Astrocyte (in vitro differentiated cells and primary cell): ENCODE measurements at regions not wholly inside any gene's neighbourhood (a gene's known extent, or its start where the extent isn't known, plus 50 kb on each side); places are given as distances from the start of the nearest gene placed in this dataset.

Source experiments
- DNase-seq: peaks from one replicate; pipeline ENCODE4 v3.0.0-alpha.2; 2010; ENCODE audit warnings: low read depth
- FAIRE-seq: peaks from 2 replicates; lab custom pipeline; 2011; peaks lifted over from hg19 to GRCh38; lab: Jason Lieb, UNC
- H2AFZ ChIP-seq: 2 replicates; pipeline ENCODE4 v1.6.0; 2012; ENCODE audit warnings: low read depth, low read length, inconsistent platforms
- H3K27ac ChIP-seq: 2 replicates; pipeline ENCODE4 v1.5.1; 2011; ENCODE audit warnings: low read depth, low read length, inconsistent platforms
- H3K27me3 ChIP-seq: 2 replicates; pipeline ENCODE4 v1.6.0; 2011; ENCODE audit warnings: low read length, inconsistent platforms; ENCODE audit not compliant: insufficient read depth
- H3K36me3 ChIP-seq: 2 replicates; pipeline ENCODE4 v1.5.1; 2011; ENCODE audit warnings: low read length, inconsistent platforms; ENCODE audit not compliant: insufficient read depth
- H3K4me1 ChIP-seq: 2 replicates; pipeline ENCODE4 v1.5.1; 2011; ENCODE audit warnings: low read length, inconsistent platforms; ENCODE audit not compliant: insufficient read depth
- H3K4me2 ChIP-seq: 2 replicates; pipeline ENCODE4 v1.6.0; 2012; ENCODE audit warnings: low read length, inconsistent platforms
- H3K4me3 ChIP-seq: 2 replicates; pipeline ENCODE4 v1.5.1; 2011; ENCODE audit warnings: low read depth, mild to moderate bottlenecking, low read length, inconsistent platforms; ENCODE audit not compliant: insufficient read depth
- H3K79me2 ChIP-seq: 2 replicates; pipeline ENCODE4 v1.6.0; 2012; ENCODE audit warnings: mild to moderate bottlenecking, low read length, inconsistent platforms; ENCODE audit not compliant: insufficient read depth
- H3K9ac ChIP-seq: 2 replicates; pipeline ENCODE4 v1.6.0; 2012; ENCODE audit warnings: mild to moderate bottlenecking, low read length, inconsistent platforms
- H3K9me3 ChIP-seq: 2 replicates; pipeline ENCODE4 v1.5.1; 2012; ENCODE audit warnings: low read depth, mild to moderate bottlenecking, low read length, inconsistent platforms; ENCODE audit not compliant: insufficient read depth
- H4K20me1 ChIP-seq: 2 replicates; pipeline ENCODE4 v1.6.0; 2012; ENCODE audit warnings: low read length, inconsistent platforms; ENCODE audit not compliant: insufficient read depth
- H3K27ac Mint-ChIP-seq: one replicate; pipeline ENCODE4 v1.8.0; 2021; ENCODE audit warnings: mild to moderate bottlenecking, mixed read lengths; ENCODE audit not compliant: unreplicated experiment
- H3K27me3 Mint-ChIP-seq: one replicate; pipeline ENCODE4 v1.8.0; 2021; ENCODE audit warnings: low read depth, mixed read lengths; ENCODE audit not compliant: unreplicated experiment
- H3K36me3 Mint-ChIP-seq: one replicate; pipeline ENCODE4 v1.8.0; 2021; ENCODE audit warnings: low read depth, mixed read lengths; ENCODE audit not compliant: unreplicated experiment
- H3K4me1 Mint-ChIP-seq: one replicate; pipeline ENCODE4 v1.8.0; 2021; ENCODE audit warnings: low read depth, mixed read lengths; ENCODE audit not compliant: unreplicated experiment
- H3K4me3 Mint-ChIP-seq: one replicate; pipeline ENCODE4 v1.8.0; 2021; ENCODE audit warnings: mild to moderate bottlenecking, moderate library complexity, mixed read lengths; ENCODE audit not compliant: unreplicated experiment
- H3K9me3 Mint-ChIP-seq: one replicate; pipeline ENCODE4 v1.8.0; 2021; ENCODE audit warnings: mild to moderate bottlenecking, mixed read lengths; ENCODE audit not compliant: unreplicated experiment
- EZH2 ChIP-seq: IDR thresholded peaks from 2 replicates; pipeline ENCODE4 v1.6.1; 2012; ENCODE audit warnings: mild to moderate bottlenecking, low read length, inconsistent platforms; ENCODE audit not compliant: insufficient read depth
- TF ChIP-seq, protein P1 (sequence below): IDR thresholded peaks from 2 replicates; pipeline ENCODE4 v1.5.1; 2011; ENCODE audit warnings: low read depth, mild to moderate bottlenecking, inconsistent platforms, low read length, moderate library complexity; ENCODE audit not compliant: insufficient read depth

GRCh38 chr1:185526344-185527307 is 207.6 kb upstream of the HMCN1 start:
- Mint-ChIP-seq H3K4me3 (no peak overlapping the region), H3K4me1 (no peaks in the 10 kb centered on the region), H3K27ac (no peak overlapping the region), H3K36me3 (no peaks in the 10 kb centered on the region), H3K9me3 (peaks cover 5% of the 10 kb centered on the region), H3K27me3 (no peaks in the 10 kb centered on the region)
- H3K36me3 ChIP-seq = no peaks in the 10 kb centered on the region
- H3K4me1 ChIP-seq = no peaks in the 10 kb centered on the region
- no peak overlapping the region for H3K9ac ChIP-seq
- TF ChIP-seq, protein P1, sequence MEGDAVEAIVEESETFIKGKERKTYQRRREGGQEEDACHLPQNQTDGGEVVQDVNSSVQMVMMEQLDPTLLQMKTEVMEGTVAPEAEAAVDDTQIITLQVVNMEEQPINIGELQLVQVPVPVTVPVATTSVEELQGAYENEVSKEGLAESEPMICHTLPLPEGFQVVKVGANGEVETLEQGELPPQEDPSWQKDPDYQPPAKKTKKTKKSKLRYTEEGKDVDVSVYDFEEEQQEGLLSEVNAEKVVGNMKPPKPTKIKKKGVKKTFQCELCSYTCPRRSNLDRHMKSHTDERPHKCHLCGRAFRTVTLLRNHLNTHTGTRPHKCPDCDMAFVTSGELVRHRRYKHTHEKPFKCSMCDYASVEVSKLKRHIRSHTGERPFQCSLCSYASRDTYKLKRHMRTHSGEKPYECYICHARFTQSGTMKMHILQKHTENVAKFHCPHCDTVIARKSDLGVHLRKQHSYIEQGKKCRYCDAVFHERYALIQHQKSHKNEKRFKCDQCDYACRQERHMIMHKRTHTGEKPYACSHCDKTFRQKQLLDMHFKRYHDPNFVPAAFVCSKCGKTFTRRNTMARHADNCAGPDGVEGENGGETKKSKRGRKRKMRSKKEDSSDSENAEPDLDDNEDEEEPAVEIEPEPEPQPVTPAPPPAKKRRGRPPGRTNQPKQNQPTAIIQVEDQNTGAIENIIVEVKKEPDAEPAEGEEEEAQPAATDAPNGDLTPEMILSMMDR = no peak
- TF ChIP-seq EZH2 = no peak
- no peak overlapping the region for H3K27ac ChIP-seq
- no peaks in the 10 kb centered on the region for H3K27me3 ChIP-seq
- no peak for FAIRE-seq
- no peaks in the 10 kb centered on the region for H4K20me1 ChIP-seq
- H3K9me3 ChIP-seq = no peaks in the 10 kb centered on the region
- no peak overlapping the region for H3K4me2 ChIP-seq
- DNase-seq = no peak
- no peaks in the 10 kb centered on the region for H3K79me2 ChIP-seq
- no peak overlapping the region for H3K4me3 ChIP-seq
- H2AFZ ChIP-seq = no peak overlapping the region

- H3K4me1 Mint-ChIP-seq = peaks cover 10% of the 10 kb centered on the region
- no peaks in the 10 kb centered on the region for H3K27me3 Mint-ChIP-seq
- Histone ChIP-seq H3K9me3 (peaks cover 3% of the 10 kb centered on the region), H3K4me2 (peak overlapping the region; percentile 31), H3K27me3 (no peaks in the 10 kb centered on the region), H3K4me3 (no peak overlapping the region), H3K9ac (no peak overlapping the region), H3K36me3 (no peaks in the 10 kb centered on the region), H3K27ac (no peak overlapping the region), H2AFZ (peak overlapping the region; percentile 3), H4K20me1 (no peaks in the 10 kb centered on the region), H3K79me2 (no peaks in the 10 kb centered on the region), H3K4me1 (peaks cover 5% of the 10 kb centered on the region)
- peaks cover 10% of the 10 kb centered on the region for H3K9me3 Mint-ChIP-seq
- H3K27ac Mint-ChIP-seq = peak overlapping the region; percentile 70
- DNase-seq (peak; percentile 28), FAIRE-seq (peak; percentile 74)
- H3K36me3 Mint-ChIP-seq = no peaks in the 10 kb centered on the region
- TF ChIP-seq, protein P1 = no peak
- no peak for TF ChIP-seq EZH2
- H3K4me3 Mint-ChIP-seq = no peak overlapping the region
Observed at GRCh38 chr1:185520188-185520920, 203.3 kb upstream of the IVNS1ABP start.
